ENCODE measurements at regions not wholly inside any gene's neighbourhood (a gene's known extent, or its start where the extent isn't known, plus 50 kb on each side); places are given as distances from the start of the nearest gene placed in this dataset.

GRCh38 chr9:102054811-102055210 is 316.4 kb upstream of the GRIN3A start:
- TF ChIP-seq FOXP2 (optimal IDR thresholded peaks at IDR 0.05; ENCODE audit: control extremely low read depth, extremely low read length, insufficient read depth) (no peak), POLR2AphosphoS5 (IDR thresholded peaks at IDR 0.05; ENCODE audit: borderline replicate concordance, low read depth, low read length) (no peak)

Data from SK-N-MC (cell line).